ENCODE measurements at regions not wholly inside any gene's neighbourhood (a gene's known extent, or its start where the extent isn't known, plus 50 kb on each side); places are given as distances from the start of the nearest gene placed in this dataset.

DNA sequence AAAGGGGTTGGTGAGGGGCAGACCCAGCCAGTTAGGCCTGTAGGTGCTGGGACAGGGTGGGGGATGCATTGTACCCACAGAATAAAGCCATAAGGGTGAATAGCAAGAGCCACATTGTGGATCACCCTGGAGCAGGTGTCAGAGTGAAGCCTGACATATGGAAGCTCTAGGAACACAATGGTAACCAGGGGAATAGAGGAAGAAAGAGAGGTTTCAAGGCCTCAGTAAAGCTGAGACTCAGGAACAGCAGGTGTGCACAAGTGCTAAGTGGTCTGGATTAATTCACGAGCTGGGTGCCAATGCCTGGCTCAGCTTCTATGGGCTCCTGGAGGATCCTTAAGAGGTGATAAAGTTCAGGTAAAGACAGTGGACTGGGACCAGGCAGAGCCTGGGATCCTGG, 323.7 kb upstream of the CTNNB1 start:
- no peaks in the 10 kb centered on the region for H3K9me2 ChIP-seq (replicated peaks; ENCODE audit: insufficient read depth)
- no peak overlapping the region for H3K4me2 ChIP-seq
- TF ChIP-seq, protein P1, sequence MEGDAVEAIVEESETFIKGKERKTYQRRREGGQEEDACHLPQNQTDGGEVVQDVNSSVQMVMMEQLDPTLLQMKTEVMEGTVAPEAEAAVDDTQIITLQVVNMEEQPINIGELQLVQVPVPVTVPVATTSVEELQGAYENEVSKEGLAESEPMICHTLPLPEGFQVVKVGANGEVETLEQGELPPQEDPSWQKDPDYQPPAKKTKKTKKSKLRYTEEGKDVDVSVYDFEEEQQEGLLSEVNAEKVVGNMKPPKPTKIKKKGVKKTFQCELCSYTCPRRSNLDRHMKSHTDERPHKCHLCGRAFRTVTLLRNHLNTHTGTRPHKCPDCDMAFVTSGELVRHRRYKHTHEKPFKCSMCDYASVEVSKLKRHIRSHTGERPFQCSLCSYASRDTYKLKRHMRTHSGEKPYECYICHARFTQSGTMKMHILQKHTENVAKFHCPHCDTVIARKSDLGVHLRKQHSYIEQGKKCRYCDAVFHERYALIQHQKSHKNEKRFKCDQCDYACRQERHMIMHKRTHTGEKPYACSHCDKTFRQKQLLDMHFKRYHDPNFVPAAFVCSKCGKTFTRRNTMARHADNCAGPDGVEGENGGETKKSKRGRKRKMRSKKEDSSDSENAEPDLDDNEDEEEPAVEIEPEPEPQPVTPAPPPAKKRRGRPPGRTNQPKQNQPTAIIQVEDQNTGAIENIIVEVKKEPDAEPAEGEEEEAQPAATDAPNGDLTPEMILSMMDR (IDR thresholded peaks at IDR 0.05; ENCODE audit: poor library complexity) = no peak
- no peak for TF ChIP-seq EZH2 (IDR thresholded peaks at IDR 0.05; ENCODE audit: borderline replicate concordance)
- no peak for TF ChIP-seq EZH2phosphoT487 (IDR thresholded peaks at IDR 0.05; ENCODE audit: low read depth, severe bottlenecking, unreplicated experiment)
- H3K27me3 ChIP-seq = no peaks in the 10 kb centered on the region
- peaks cover 14% of the 10 kb centered on the region for H3K4me1 ChIP-seq (ENCODE audit: insufficient read depth)
- WGBS (ENCODE audit: low lambda C conversion rate, missing lambda C conversion rate) = 84% methylated on average over 1 of the region's 1 CpG
- H3K79me2 ChIP-seq = no peaks in the 10 kb centered on the region
- no peak overlapping the region for H2AFZ ChIP-seq
- no peak overlapping the region for H3K4me3 ChIP-seq
- no peak for DNase-seq (ENCODE audit: low spot score)
- H3K27ac ChIP-seq = no peak overlapping the region
- no peaks in the 10 kb centered on the region for H4K20me1 ChIP-seq (ENCODE audit: insufficient read depth, poor library complexity, severe bottlenecking)
- no peaks in the 10 kb centered on the region for H3K9me3 ChIP-seq (ENCODE audit: low read depth)
- H3K36me3 ChIP-seq (replicated peaks; ENCODE audit: insufficient read depth, low read depth) = no peaks in the 10 kb centered on the region

DNA sequence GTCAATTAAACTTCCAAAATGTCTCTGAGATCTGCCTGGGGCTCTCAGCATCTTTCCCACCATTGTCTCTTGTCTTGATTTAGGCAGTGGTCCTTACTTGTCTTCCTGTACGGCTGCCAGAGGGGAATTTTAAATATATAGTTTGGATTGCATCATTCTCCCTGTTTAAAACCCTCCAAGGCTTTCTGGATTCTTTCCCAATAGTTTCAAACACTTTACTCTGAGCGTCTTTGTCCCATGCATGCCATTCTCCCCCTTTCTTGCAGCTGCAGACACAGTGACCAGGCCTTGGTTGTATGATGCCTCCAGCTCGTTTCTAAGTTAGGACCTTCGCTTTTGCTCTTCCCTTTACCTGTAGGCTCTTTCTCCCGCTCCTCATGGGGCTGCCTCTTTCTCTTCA, 323.3 kb upstream of the CTNNB1 start:
- WGBS (ENCODE audit: low lambda C conversion rate, missing lambda C conversion rate) = 63% methylated on average over 5 of the region's 5 CpGs
- peaks cover 14% of the 10 kb centered on the region for H3K4me1 ChIP-seq (ENCODE audit: insufficient read depth)
- H4K20me1 ChIP-seq (ENCODE audit: insufficient read depth, poor library complexity, severe bottlenecking) = no peaks in the 10 kb centered on the region
- no peaks in the 10 kb centered on the region for H3K36me3 ChIP-seq (replicated peaks; ENCODE audit: insufficient read depth, low read depth)
- H3K27ac ChIP-seq = no peak overlapping the region
- H3K79me2 ChIP-seq = no peaks in the 10 kb centered on the region
- TF ChIP-seq EZH2phosphoT487 (IDR thresholded peaks at IDR 0.05; ENCODE audit: low read depth, severe bottlenecking, unreplicated experiment) = no peak
- no peaks in the 10 kb centered on the region for H3K9me3 ChIP-seq (ENCODE audit: low read depth)
- H3K4me2 ChIP-seq = no peak overlapping the region
- H3K9me2 ChIP-seq (replicated peaks; ENCODE audit: insufficient read depth) = no peaks in the 10 kb centered on the region
- no peak overlapping the region for H3K4me3 ChIP-seq
- no peak overlapping the region for H2AFZ ChIP-seq
- no peaks in the 10 kb centered on the region for H3K27me3 ChIP-seq
- DNase-seq (ENCODE audit: low spot score) = no peak

DNA sequence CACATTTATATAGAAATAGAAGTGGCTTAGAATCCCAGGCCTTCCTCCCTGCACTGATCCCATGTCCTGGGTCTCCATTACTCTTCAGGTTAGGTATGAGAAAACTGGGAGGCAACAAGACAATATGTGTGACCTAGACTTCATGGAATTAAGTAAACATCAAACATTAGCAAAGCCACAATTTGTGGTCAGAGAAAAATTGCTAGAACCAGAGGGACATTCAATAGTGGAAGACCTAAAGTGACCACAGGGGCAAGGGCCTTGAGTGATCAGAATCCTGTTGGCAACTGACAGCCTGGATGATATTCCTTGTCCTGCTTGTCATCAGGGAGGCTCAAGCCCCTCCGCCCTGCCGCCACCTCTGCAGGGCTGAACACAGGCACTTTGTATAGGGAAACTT, 322.8 kb upstream of the CTNNB1 start:
- Histone ChIP-seq H3K27ac (no peak overlapping the region), H3K36me3 (replicated peaks; ENCODE audit: insufficient read depth, low read depth) (no peaks in the 10 kb centered on the region), H3K4me3 (no peak overlapping the region), H2AFZ (no peak overlapping the region), H4K20me1 (ENCODE audit: insufficient read depth, poor library complexity, severe bottlenecking) (no peaks in the 10 kb centered on the region), H3K4me1 (ENCODE audit: insufficient read depth) (peaks cover 14% of the 10 kb centered on the region), H3K27me3 (no peaks in the 10 kb centered on the region), H3K9me3 (ENCODE audit: low read depth) (no peaks in the 10 kb centered on the region), H3K79me2 (no peaks in the 10 kb centered on the region), H3K4me2 (no peak overlapping the region), H3K9me2 (replicated peaks; ENCODE audit: insufficient read depth) (no peaks in the 10 kb centered on the region)
- WGBS (ENCODE audit: low lambda C conversion rate, missing lambda C conversion rate) = 84% methylated on average over 2 of the region's 2 CpGs
- TF ChIP-seq EZH2phosphoT487 (IDR thresholded peaks at IDR 0.05; ENCODE audit: low read depth, severe bottlenecking, unreplicated experiment) = no peak
- no peak for TF ChIP-seq EZH2 (IDR thresholded peaks at IDR 0.05; ENCODE audit: borderline replicate concordance)
- TF ChIP-seq, protein P1 (IDR thresholded peaks at IDR 0.05; ENCODE audit: poor library complexity) = no peak
- DNase-seq (ENCODE audit: low spot score) = no peak

DNA sequence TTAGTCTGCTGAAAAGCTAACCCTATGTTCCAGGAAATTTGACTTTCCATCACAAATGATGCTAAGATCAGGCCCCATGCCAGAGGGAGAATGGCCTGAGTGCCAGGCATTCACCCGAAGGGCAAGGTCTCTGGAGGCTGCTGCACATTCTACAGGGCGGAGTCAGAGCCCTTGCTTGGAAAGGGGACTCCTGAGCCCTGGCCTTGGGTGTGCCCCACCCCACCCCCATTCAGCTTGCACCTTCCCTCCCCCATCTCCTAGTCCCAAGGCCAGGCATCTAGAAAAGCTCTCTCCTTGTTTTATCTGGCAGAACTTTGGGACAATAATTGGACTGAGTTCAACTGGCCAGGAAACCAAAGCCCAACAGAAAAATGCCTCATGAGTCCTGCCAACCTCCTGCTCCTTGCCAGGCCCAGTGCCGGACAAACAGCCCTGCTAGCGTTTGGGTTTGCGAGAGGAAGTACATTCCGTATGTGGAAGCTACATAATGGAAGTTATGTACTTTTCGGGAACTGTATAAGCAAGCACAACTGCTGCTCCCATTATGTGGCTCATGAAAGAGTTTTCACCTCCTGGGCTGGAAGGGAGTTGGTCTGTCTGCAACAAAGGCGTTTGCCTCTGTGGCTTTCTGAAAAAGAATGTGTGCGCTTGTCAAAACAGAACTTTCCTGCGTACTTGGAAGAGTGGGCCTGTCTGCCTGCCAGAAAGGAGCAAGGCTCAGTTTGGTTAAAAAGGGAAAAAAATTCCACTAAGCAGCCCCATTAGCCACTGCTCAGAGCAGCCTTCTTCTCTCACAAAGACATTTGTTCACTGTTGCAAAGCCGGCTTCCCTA, 321.5 kb upstream of the CTNNB1 start:
- TF ChIP-seq EZH2 (IDR thresholded peaks at IDR 0.05; ENCODE audit: borderline replicate concordance) = no peak
- TF ChIP-seq EZH2phosphoT487 (IDR thresholded peaks at IDR 0.05; ENCODE audit: low read depth, severe bottlenecking, unreplicated experiment) = no peak
- TF ChIP-seq, protein P1 (IDR thresholded peaks at IDR 0.05; ENCODE audit: poor library complexity) = no peak
- WGBS (ENCODE audit: low lambda C conversion rate, missing lambda C conversion rate) = 60% methylated on average over 11 of the region's 11 CpGs
- peak; percentile 9 for DNase-seq (ENCODE audit: low spot score)
- Histone ChIP-seq H2AFZ (peak overlapping the region; percentile 26), H3K27ac (peak overlapping the region; percentile 74), H4K20me1 (ENCODE audit: insufficient read depth, poor library complexity, severe bottlenecking) (no peaks in the 10 kb centered on the region), H3K4me3 (no peak overlapping the region), H3K36me3 (replicated peaks; ENCODE audit: insufficient read depth, low read depth) (no peaks in the 10 kb centered on the region), H3K4me1 (ENCODE audit: insufficient read depth) (peaks cover 14% of the 10 kb centered on the region), H3K27me3 (no peaks in the 10 kb centered on the region), H3K4me2 (peak overlapping the region; percentile 13), H3K79me2 (no peaks in the 10 kb centered on the region), H3K9me3 (ENCODE audit: low read depth) (no peaks in the 10 kb centered on the region), H3K9me2 (replicated peaks; ENCODE audit: insufficient read depth) (no peaks in the 10 kb centered on the region)

Measured in hepatocyte (in vitro differentiated cells).